HTR-8/SVneo (cell line): ENCODE measurements at regions not wholly inside any gene's neighbourhood (a gene's known extent, or its start where the extent isn't known, plus 50 kb on each side); places are given as distances from the start of the nearest gene placed in this dataset.
"Not testable (repeated sequence)": the region's sequence is repeated elsewhere in the genome, so short reads cannot be mapped to it uniquely, and the experiment has no call there.

ENCODE experiments used
- DNase-seq: peaks from one replicate; pipeline ENCODE4 v3.0.0; 2011; ENCODE audit warnings: low spot score, mixed read lengths; ENCODE audit not compliant: insufficient read length
- FAIRE-seq: peaks from 2 replicates; lab custom pipeline; 2011; peaks lifted over from hg19 to GRCh38; lab: Jason Lieb, UNC

- no peak for DNase-seq
- FAIRE-seq = no peak
Observed at GRCh38 chr2:62339413-62339812, 143.5 kb downstream of the B3GNT2 start.

DNA sequence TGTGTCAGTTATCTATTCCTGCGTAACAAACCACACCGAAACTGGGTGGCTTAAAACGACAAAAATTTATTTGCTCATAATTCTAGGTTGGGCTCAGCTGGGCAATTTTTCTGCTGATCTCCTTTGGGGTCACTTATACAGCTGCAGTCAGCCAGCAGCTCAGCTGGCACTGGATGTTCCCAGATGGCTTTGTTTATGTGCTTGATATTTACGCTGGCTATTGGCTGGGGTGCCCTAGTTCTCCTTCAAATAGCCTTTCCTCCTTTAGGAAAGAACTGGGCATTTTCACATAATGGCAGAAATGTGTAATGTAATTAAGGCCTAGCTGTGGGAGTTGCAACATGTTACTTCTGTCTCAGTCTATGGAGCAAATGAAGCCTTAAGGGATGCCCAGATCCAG is 142.2 kb downstream of the B3GNT2 start:
- no peak for FAIRE-seq

DNA sequence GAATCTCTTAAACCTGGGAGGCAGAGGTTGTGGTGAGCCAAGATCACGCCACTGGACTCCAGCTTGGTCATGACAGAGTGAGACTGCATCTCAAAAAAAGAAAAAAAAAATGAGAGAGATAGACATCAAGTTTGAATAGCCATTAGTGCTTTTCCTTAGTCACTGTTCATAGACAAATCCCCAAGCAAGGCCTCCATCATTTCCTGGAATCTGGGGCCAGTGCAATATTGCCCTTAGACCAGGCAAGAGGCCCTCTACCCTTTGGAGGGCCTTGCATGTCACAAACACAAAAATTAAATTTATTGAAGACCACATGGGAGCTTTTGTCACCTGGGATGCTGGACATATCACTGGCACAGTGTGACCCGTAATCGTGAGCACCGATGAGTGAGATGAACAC is 141.5 kb downstream of the B3GNT2 start:
- no peak for FAIRE-seq
- no peak for DNase-seq

More for the DNA sequence above, 142.2 kb downstream of the B3GNT2 start:
- no peak for DNase-seq

- no peak for DNase-seq
- no peak for FAIRE-seq
Observed at GRCh38 chr2:62335612-62336011, 139.7 kb downstream of the B3GNT2 start.

GRCh38 chr2:62334440-62335058 is 138.6 kb downstream of the B3GNT2 start:
- FAIRE-seq (no peak), DNase-seq (no peak)

- FAIRE-seq (no peak), DNase-seq (no peak)
Observed at GRCh38 chr2:62334009-62334408, 138.1 kb downstream of the B3GNT2 start.

DNA sequence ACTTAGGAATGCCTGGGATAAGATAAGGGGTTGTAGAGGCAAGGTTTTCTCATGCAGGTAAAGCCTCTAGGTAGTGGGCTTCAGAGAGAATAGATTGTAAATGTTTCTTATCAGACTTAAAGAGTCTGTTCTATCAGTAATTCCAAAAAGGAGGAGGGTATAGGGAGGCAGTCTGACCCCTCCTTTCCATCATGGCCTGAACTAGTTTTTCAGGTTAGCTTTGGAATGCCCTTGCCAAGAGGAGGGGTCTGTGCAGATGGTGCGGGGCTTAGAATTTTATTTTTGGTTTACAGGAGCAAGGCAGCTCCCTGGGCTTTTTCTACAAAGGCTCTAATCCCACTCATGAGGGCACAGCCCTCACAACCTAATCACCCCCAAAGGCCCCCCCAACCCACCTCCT is 135.0 kb downstream of the B3GNT2 start:
- DNase-seq (no peak), FAIRE-seq (no peak)

- no peak for DNase-seq
- no peak for FAIRE-seq
Observed at GRCh38 chr2:62329797-62330196, 133.9 kb downstream of the B3GNT2 start.

- FAIRE-seq = no peak
- no peak for DNase-seq
Observed at GRCh38 chr2:62326735-62327134, 130.8 kb downstream of the B3GNT2 start.

GRCh38 chr2:62325398-62325797 is 129.5 kb downstream of the B3GNT2 start:
- DNase-seq (no peak), FAIRE-seq (no peak)

DNA sequence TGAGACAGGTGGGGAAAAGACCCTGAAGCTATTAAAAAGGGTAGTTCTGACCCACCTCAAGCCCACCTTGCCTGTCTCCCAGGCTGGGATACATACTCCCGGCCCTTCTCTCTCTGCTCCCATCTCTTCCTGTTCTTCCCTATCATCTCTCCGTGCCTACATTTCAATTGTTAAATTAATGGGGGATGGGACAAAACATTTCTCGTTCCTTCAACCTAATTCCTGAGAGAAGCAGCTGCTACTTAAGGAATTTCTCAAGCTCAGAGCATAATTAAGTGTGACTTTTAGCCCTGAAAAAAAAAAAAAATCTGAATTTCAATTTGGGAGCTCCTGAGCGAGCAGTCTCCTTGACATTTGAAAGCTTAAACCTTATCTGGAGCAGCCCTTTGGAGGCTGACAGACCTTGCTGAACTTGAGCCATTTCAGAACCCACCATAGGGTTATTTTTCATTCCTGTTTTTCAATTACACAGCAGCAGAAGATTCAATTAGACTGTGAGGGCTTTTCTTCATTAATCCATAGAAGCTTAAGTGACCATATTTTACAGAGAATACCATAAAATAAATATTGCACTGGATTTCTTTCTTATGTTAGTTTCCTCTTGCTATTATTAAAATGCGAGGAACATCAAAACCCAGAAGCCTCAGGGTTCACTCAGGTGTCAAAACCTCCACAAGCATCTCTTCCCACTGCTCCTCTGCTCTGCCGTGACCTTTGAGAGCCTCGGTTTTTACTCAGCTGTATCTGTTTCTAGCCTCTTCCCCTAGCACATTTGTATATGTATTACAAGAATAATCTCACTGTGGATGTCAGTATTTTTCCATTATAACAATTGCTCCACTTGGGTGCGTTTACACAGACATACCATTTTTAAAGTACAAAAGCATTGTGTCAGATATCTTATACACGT is 125.7 kb downstream of the B3GNT2 start:
- FAIRE-seq (no peak), DNase-seq (no peak)

DNA sequence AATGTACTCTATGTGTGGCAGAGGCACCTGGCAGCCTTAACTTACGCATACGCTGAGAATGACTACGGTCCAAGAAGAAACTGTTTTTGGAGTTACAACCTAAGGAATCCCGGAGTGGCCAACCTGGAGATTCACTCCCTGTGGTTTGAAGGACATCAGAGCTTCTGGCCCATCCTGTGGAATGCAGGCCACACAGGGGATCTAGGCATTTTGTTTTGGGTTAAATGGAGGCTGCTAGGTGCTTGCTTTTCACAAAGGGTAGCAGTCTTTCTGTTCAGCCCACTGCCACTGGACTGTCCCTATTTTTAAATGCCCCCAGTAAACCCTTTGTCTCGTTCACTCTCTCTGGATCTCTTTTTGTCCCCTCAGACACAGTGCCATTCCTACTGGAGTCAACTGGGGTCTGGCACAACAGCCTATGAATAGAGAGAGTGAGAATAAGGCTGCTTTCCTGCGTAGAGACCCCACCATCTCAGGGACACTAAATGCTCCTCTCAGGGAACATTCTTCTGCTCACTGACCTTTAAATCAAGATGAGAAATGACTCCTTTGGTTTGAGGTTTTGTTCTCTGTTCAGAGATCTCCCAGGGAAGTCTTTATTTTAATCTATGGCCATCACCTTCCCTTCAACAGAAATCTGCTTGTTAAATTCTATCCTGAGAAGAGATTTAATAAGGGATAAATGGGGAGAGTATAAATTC is 124.9 kb downstream of the B3GNT2 start:
- DNase-seq (no peak), FAIRE-seq (no peak)

- DNase-seq, FAIRE-seq: not testable (repeated sequence)
Observed at GRCh38 chr2:62320137-62320536, 124.2 kb downstream of the B3GNT2 start.

DNA sequence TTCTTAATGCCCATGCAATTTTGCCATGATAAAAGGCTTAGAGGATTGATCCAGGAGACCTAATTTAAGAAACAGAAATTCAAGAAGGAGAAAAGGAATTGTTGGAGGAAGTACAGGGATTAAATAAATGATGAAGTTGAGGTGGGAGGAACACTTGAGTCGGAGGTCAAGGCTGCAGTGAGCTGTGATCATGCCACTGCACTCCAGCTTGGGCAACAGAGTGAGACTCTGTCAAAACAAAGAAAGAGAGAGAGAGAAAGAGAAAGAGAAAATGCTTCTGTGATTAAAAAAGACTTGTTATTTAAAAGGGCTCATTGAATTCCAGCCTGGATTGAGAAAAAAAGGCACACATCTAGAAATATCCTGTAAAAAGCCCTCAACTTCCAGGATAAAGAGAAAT is 123.2 kb downstream of the B3GNT2 start:
- FAIRE-seq (no peak), DNase-seq (no peak)

DNA sequence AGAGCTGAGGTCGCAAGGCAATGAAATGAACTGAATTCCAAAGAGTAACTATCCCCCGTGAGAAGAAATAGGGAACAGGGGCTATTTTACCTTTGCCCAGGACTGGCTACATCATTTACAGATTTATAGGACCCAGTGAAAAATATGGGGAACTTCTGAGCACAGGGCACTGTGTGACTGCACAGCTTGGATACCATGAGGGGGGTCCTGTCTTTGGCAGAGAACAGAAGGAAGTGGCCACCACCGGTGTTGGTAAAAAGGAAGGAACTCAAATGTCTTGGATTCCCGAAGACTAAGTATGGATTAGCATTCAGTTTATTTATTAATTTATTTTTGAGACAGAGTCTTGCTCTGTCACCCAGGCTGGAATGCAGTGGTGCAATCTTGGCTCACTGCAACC is 119.6 kb downstream of the B3GNT2 start:
- DNase-seq (no peak), FAIRE-seq (no peak)

- FAIRE-seq (no peak), DNase-seq (no peak)
Observed at GRCh38 chr2:62314291-62314690, 118.4 kb downstream of the B3GNT2 start.

- DNase-seq = no peak
- no peak for FAIRE-seq
Observed at GRCh38 chr2:62313449-62314227, 117.7 kb downstream of the B3GNT2 start.

DNA sequence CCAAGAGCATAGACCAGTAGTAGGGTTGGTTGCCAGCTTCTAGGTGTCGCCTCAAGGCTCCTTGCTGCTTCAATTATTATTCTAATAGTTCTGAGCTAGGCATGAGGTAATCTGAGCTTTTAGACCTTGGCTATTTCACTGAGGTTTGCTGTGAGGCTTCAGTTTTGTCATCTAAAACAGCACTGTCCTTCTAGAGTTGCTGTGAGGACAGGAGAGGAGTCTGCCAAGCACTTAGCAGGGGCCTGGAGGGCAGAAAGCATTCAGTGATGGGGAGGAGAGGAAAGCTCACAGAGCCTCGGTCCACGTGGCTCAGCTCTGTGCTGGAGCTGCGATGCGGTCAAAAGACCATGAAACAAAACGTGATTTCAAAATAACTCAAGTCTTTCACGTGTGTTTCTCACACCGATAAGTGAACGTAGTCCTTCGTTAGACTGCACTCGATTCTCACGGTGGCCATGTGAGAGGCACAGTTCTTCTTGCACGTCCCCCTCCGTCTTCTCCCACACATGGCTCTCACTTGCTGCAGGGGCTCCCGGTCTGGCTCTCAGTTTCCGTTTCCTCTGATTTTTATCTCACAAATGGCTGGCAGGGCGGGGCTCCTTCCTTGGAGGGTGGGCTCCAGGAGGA is 113.7 kb downstream of the B3GNT2 start:
- DNase-seq (no peak), FAIRE-seq (no peak)

DNA sequence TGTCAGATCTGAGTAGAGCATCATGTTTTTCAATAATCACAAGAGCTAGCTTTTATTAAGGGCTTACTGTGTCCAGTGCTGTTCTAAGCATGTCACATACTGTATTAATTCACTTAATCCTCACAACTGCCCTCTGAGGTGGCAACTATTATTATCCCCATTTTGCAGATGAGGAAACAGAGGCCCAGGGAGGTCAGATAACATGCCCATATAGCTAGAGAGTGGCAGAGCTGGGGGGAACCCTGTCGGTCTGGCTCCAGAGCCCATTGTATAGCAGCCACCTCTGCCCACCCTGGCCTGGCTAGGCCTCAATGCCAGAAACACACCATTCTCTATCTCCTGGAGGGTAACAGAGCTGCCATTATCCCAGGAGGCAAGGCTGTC is 113.2 kb downstream of the B3GNT2 start:
- no peak for DNase-seq
- FAIRE-seq = no peak
